ENCODE measurements at regions not wholly inside any gene's neighbourhood (a gene's known extent, or its start where the extent isn't known, plus 50 kb on each side); places are given as distances from the start of the nearest gene placed in this dataset.

DNA sequence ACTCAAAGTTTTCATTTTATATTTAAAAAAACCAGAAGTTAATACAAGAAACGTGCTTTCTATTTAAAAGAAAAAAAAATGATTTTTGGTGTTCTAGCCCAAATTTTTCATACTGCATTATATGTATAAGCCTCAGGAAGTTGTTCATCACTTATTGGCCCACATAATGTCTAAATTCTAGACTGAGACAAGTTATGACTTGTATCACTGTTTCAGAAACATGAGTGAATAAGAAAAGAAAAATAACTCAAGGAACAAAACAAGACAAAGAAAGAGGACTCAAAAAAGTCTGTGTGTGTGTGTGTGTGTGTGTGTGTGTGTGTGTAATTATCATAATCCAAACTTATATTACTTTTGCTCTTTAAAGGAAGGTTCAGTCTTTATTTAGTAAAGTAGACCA, 929.8 kb downstream of the GALC start:
- Histone ChIP-seq H3K36me3 (replicated peaks; ENCODE audit: insufficient read depth, low read depth) (no peaks in the 10 kb centered on the region), H3K4me2 (no peak overlapping the region), H3K27ac (no peak overlapping the region), H3K4me1 (ENCODE audit: insufficient read depth) (no peaks in the 10 kb centered on the region), H3K9me2 (replicated peaks; ENCODE audit: insufficient read depth) (no peaks in the 10 kb centered on the region), H3K79me2 (no peaks in the 10 kb centered on the region), H3K27me3 (no peaks in the 10 kb centered on the region), H3K9me3 (ENCODE audit: low read depth) (no peaks in the 10 kb centered on the region), H3K4me3 (no peak overlapping the region), H2AFZ (no peak overlapping the region), H4K20me1 (ENCODE audit: insufficient read depth, poor library complexity, severe bottlenecking) (no peaks in the 10 kb centered on the region)
- TF ChIP-seq EZH2phosphoT487 (IDR thresholded peaks at IDR 0.05; ENCODE audit: low read depth, severe bottlenecking, unreplicated experiment) = no peak
- TF ChIP-seq EZH2 (IDR thresholded peaks at IDR 0.05; ENCODE audit: borderline replicate concordance) = no peak
- TF ChIP-seq, protein P1, sequence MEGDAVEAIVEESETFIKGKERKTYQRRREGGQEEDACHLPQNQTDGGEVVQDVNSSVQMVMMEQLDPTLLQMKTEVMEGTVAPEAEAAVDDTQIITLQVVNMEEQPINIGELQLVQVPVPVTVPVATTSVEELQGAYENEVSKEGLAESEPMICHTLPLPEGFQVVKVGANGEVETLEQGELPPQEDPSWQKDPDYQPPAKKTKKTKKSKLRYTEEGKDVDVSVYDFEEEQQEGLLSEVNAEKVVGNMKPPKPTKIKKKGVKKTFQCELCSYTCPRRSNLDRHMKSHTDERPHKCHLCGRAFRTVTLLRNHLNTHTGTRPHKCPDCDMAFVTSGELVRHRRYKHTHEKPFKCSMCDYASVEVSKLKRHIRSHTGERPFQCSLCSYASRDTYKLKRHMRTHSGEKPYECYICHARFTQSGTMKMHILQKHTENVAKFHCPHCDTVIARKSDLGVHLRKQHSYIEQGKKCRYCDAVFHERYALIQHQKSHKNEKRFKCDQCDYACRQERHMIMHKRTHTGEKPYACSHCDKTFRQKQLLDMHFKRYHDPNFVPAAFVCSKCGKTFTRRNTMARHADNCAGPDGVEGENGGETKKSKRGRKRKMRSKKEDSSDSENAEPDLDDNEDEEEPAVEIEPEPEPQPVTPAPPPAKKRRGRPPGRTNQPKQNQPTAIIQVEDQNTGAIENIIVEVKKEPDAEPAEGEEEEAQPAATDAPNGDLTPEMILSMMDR (IDR thresholded peaks at IDR 0.05; ENCODE audit: poor library complexity) = no peak
- WGBS (ENCODE audit: low lambda C conversion rate, missing lambda C conversion rate) = 86% methylated on average over 1 of the region's 1 CpG
- no peak for DNase-seq (ENCODE audit: low spot score)

DNA sequence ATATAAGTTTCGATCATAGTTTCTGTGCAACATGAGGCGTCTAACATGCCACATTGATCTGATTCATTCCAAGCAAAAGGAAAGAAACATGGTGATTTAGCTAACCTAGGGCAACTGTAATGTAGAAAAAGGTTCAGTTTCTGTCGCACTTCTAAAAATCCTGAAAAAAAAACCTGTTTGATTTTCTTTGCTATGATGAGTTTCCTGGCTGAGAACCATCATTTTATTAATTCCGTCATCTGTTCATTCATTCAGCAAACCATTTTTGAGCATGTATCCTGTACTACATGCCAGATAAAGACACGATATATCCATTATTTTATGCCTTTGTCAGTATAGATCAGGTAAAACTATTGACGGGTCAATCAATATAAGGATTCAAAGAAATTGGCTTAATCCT, 932.6 kb downstream of the GALC start:
- Histone ChIP-seq H3K79me2 (no peaks in the 10 kb centered on the region), H3K4me1 (ENCODE audit: insufficient read depth) (no peaks in the 10 kb centered on the region), H3K36me3 (replicated peaks; ENCODE audit: insufficient read depth, low read depth) (no peaks in the 10 kb centered on the region), H3K9me3 (ENCODE audit: low read depth) (no peaks in the 10 kb centered on the region), H3K9me2 (replicated peaks; ENCODE audit: insufficient read depth) (no peaks in the 10 kb centered on the region), H2AFZ (no peak overlapping the region), H3K4me2 (no peak overlapping the region), H3K27ac (no peak overlapping the region), H3K27me3 (no peaks in the 10 kb centered on the region), H4K20me1 (ENCODE audit: insufficient read depth, poor library complexity, severe bottlenecking) (no peaks in the 10 kb centered on the region), H3K4me3 (no peak overlapping the region)
- TF ChIP-seq, protein P1 (IDR thresholded peaks at IDR 0.05; ENCODE audit: poor library complexity) = no peak
- TF ChIP-seq EZH2 (IDR thresholded peaks at IDR 0.05; ENCODE audit: borderline replicate concordance) (no peak), EZH2phosphoT487 (IDR thresholded peaks at IDR 0.05; ENCODE audit: low read depth, severe bottlenecking, unreplicated experiment) (no peak)
- DNase-seq (ENCODE audit: low spot score) = no peak
- WGBS (ENCODE audit: low lambda C conversion rate, missing lambda C conversion rate) = 95% methylated on average over 6 of the region's 6 CpGs

DNA sequence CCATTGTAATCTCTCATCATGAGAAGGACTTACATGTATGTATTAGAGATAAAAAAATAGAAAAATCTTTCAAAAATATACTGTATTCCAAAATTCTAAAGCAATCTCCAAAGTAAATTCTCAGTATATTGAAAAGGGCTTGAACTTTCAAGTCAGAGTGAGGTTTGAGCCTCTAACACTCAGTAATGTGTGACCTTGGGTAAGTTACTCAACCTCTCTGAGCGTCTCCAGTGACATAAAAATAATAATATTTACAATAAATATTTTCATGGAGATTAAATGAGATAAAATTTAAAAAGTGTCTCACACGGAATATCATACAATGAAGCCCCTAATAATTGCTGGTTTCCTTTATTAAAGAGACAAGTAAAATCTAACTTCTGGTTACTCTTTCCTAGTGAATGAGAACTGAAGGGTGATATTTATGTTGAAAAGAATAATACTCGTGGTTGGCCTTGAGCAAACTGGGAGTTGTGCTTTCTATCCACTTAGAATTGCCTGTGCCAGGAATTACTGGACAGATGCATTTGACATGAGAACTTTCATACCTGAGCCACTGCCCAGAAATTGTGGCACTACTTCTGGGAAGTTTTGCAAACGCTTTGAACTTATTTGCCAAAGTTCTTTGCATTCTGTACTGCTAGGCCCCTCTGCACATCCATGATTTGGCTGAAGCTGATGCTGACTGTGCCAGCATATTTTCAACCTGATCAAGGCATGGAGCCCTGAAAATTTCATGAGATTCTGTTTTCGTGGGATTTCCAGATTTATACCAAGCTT, 933.7 kb downstream of the GALC start:
- Histone ChIP-seq H3K79me2 (no peaks in the 10 kb centered on the region), H3K4me1 (ENCODE audit: insufficient read depth) (no peaks in the 10 kb centered on the region), H3K4me3 (no peak overlapping the region), H3K36me3 (replicated peaks; ENCODE audit: insufficient read depth, low read depth) (no peaks in the 10 kb centered on the region), H4K20me1 (ENCODE audit: insufficient read depth, poor library complexity, severe bottlenecking) (no peaks in the 10 kb centered on the region), H3K4me2 (no peak overlapping the region), H3K9me2 (replicated peaks; ENCODE audit: insufficient read depth) (no peaks in the 10 kb centered on the region), H3K27me3 (no peaks in the 10 kb centered on the region), H2AFZ (no peak overlapping the region), H3K27ac (no peak overlapping the region), H3K9me3 (ENCODE audit: low read depth) (no peaks in the 10 kb centered on the region)
- WGBS (ENCODE audit: low lambda C conversion rate, missing lambda C conversion rate) = 87% methylated on average over 5 of the region's 5 CpGs
- no peak for DNase-seq (ENCODE audit: low spot score)
- TF ChIP-seq, protein P1 (IDR thresholded peaks at IDR 0.05; ENCODE audit: poor library complexity) = no peak
- TF ChIP-seq EZH2 (IDR thresholded peaks at IDR 0.05; ENCODE audit: borderline replicate concordance) = no peak
- no peak for TF ChIP-seq EZH2phosphoT487 (IDR thresholded peaks at IDR 0.05; ENCODE audit: low read depth, severe bottlenecking, unreplicated experiment)

Data from hepatocyte (in vitro differentiated cells).